HCT116 (cell line): ENCODE measurements at regions not wholly inside any gene's neighbourhood (a gene's known extent, or its start where the extent isn't known, plus 50 kb on each side); places are given as distances from the start of the nearest gene placed in this dataset.

ENCODE experiments used
- ATAC-seq: fragments of 200-7000 bp; cut with Tn5 transposase; 2 replicates; pipeline ENCODE4 v1.9.1; 2020; ENCODE audit warnings: mild to moderate bottlenecking, moderate library complexity
- BruUV-seq: library from RNA; stranded (reverse); fragments of 400-500 nt; replicated peaks from 2 replicates; lab custom pipeline; 2021; lab: Mats Ljungman, UMichigan
- CTCF ChIA-PET: fragments of 300-600 bp; sonication (Branson Sonifier 250); formaldehyde crosslinking; loops from one replicate; lab custom pipeline; 2021; ENCODE audit warnings: antibody characterized with exemption; lab: Charles Lee
- POLR2A ChIA-PET: fragments of 300-600, 350-600 bp; sonication (Branson Sonifier 250); formaldehyde crosslinking; loops from one replicate; lab custom pipeline; 2021; ENCODE audit warnings: antibody characterized with exemption; lab: Charles Lee
- RAD21 ChIA-PET, 2 experiments: fragments of 300-600 bp; sonication (Branson Sonifier 250); formaldehyde crosslinking; loops; one replicate each; lab custom pipeline; 2023; ENCODE audit warnings: low total read pairs in 2 of 2; ENCODE audit not compliant: uncharacterized antibody in 2 of 2, unreplicated experiment in 2 of 2, low non-redundant PET in 1 of 2; lab: Charles Lee
- DNase-seq: peaks from one replicate; pipeline ENCODE4 v3.0.0-alpha.2; 2010; ENCODE audit warnings: low read depth, low spot score
- H2AFZ ChIP-seq: fragments of 200-600 bp; shearing (Covaris generic), sonication (generic); 2 replicates; pipeline ENCODE4 v1.6.1; 2017; ENCODE audit warnings: low read depth, mixed run types, mixed read lengths, antibody characterized with exemption, low read length; ENCODE audit not compliant: poor library complexity, severe bottlenecking
- H3K27ac ChIP-seq: 2 replicates; pipeline ENCODE4 v1.5.1; 2012; ENCODE audit warnings: low read depth, low read length
- H3K27me3 ChIP-seq: fragments of 200-600 bp; sonication (generic); 2 replicates; pipeline ENCODE4 v1.6.1; 2016; ENCODE audit warnings: mixed run types, low read length, mixed read lengths; ENCODE audit not compliant: insufficient read depth
- H3K36me3 ChIP-seq, 2 experiments: fragments of 200-500 bp in 1 of 2; fragments of 200-600 bp in 1 of 2; sonication (Bioruptor generic) in 1 of 2; sonication (generic) in 1 of 2; 2 replicates each; pipeline versions ENCODE4 v1.5.1 to v1.6.1; 2014 to 2016; ENCODE audit warnings: low read length in 2 of 2, inconsistent platforms in 1 of 2, mixed read lengths in 1 of 2, mixed run types in 1 of 2; ENCODE audit not compliant: insufficient read depth in 2 of 2, control insufficient read depth in 1 of 2
- H3K4me1 ChIP-seq, 2 experiments: fragments of 200-600 bp in 1 of 2; sonication (generic) in 1 of 2; 2 replicates each; pipeline versions ENCODE4 v1.5.1 to v1.6.1; 2012 to 2017; ENCODE audit warnings: low read length in 2 of 2, inconsistent platforms in 1 of 2, mild to moderate bottlenecking in 1 of 2, mixed read lengths in 1 of 2, mixed run types in 1 of 2, moderate library complexity in 1 of 2; ENCODE audit not compliant: insufficient read depth in 2 of 2, control insufficient read depth in 1 of 2
- H3K4me2 ChIP-seq: fragments of 200-600 bp; sonication (generic); 2 replicates; pipeline ENCODE4 v1.6.1; 2017; ENCODE audit warnings: mixed run types, low read length, mixed read lengths
- H3K4me3 ChIP-seq, 2 experiments: fragments of 200-600 bp in 1 of 2; sonication (generic) in 1 of 2; replicated peaks in 1 of 2; 2 replicates each; pipeline ENCODE4 v1.5.1; 2011 to 2016; ENCODE audit warnings: low read length in 2 of 2, control low read depth in 1 of 2, low read depth in 1 of 2, mild to moderate bottlenecking in 1 of 2, mixed read lengths in 1 of 2, mixed run types in 1 of 2
- H3K79me2 ChIP-seq: fragments of 200-600 bp; sonication (generic); 2 replicates; pipeline ENCODE4 v1.6.1; 2017; ENCODE audit warnings: mild to moderate bottlenecking, mixed run types, low read length, moderate library complexity, mixed read lengths; ENCODE audit not compliant: insufficient read depth
- H3K9ac ChIP-seq: fragments of 200-600 bp; sonication (generic); 2 replicates; pipeline ENCODE4 v1.6.1; 2016; ENCODE audit warnings: low read length, mixed read lengths
- H3K9me2 ChIP-seq: fragments of 200-600 bp; sonication (generic), shearing (Covaris generic); 2 replicates; pipeline ENCODE4 v1.6.1; 2017; ENCODE audit warnings: mixed run types, mild to moderate bottlenecking, moderate library complexity; ENCODE audit not compliant: insufficient read depth
- H3K9me3 ChIP-seq, 2 experiments: fragments of 200-500 bp in 1 of 2; fragments of 200-600 bp in 1 of 2; sonication (Bioruptor generic) in 1 of 2; sonication (generic) in 1 of 2; 2 replicates each; pipeline ENCODE4 v1.6.1; 2014 to 2017; ENCODE audit warnings: low read length in 2 of 2, mixed read lengths in 2 of 2, inconsistent platforms in 1 of 2, low read depth in 1 of 2, mild to moderate bottlenecking in 1 of 2, mixed run types in 1 of 2, moderate library complexity in 1 of 2; ENCODE audit not compliant: control insufficient read depth in 1 of 2, insufficient read depth in 1 of 2
- H4K20me1 ChIP-seq: fragments of 200-600 bp; sonication (generic), shearing (Covaris generic); 2 replicates; pipeline ENCODE4 v1.6.1; 2017; ENCODE audit warnings: mixed run types, mild to moderate bottlenecking, moderate library complexity; ENCODE audit not compliant: insufficient read depth
- CBX3 ChIP-seq: IDR thresholded peaks from 2 replicates; pipeline ENCODE4 v1.6.1; 2012; ENCODE audit warnings: low read depth
- CTCF ChIP-seq, 3 experiments: fragments of 200-600 bp in 1 of 3; sonication (generic) in 1 of 3; IDR thresholded peaks in 2 of 3; conservative IDR thresholded peaks in 1 of 3; 2 replicates each; pipeline ENCODE4 v1.5.1; 2012 to 2017; ENCODE audit warnings: low read depth in 2 of 3, low read length in 2 of 3, antibody characterized with exemption in 1 of 3, borderline replicate concordance in 1 of 3, control low read depth in 1 of 3, mild to moderate bottlenecking in 1 of 3, mixed read lengths in 1 of 3, mixed run types in 1 of 3, moderate library complexity in 1 of 3; ENCODE audit not compliant: insufficient read depth in 1 of 3
- EGR1 ChIP-seq: IDR thresholded peaks from 2 replicates; pipeline ENCODE4 v1.6.1; 2012; ENCODE audit warnings: low read depth
- ELF1 ChIP-seq: IDR thresholded peaks from 2 replicates; pipeline ENCODE4 v1.6.1; 2012; ENCODE audit warnings: low read depth, borderline replicate concordance
- EZH2 ChIP-seq: fragments of 200-600 bp; sonication (generic); IDR thresholded peaks from 2 replicates; pipeline ENCODE4 v1.6.1; 2017; ENCODE audit warnings: antibody characterized with exemption, mixed run types
- EZH2phosphoT487 ChIP-seq: fragments of 200-600 bp; IDR thresholded peaks from 2 replicates; pipeline ENCODE4 v1.6.1; 2018; ENCODE audit warnings: antibody characterized with exemption, borderline replicate concordance
- FOSL1 ChIP-seq: IDR thresholded peaks from 2 replicates; pipeline ENCODE4 v1.6.1; 2012; ENCODE audit warnings: low read depth
- JUND ChIP-seq: IDR thresholded peaks from 2 replicates; pipeline ENCODE4 v1.6.1; 2012
- POLR2A ChIP-seq: IDR thresholded peaks from 2 replicates; pipeline ENCODE4 v1.7.0; 2011; ENCODE audit warnings: borderline replicate concordance; ENCODE audit not compliant: insufficient read depth, insufficient read length; ENCODE audit errors: extremely low read depth
- POLR2AphosphoS5 ChIP-seq: IDR thresholded peaks from 2 replicates; pipeline ENCODE4 v1.6.1; 2011; ENCODE audit warnings: mild to moderate bottlenecking, low read depth, low read length, moderate library complexity
- RAD21 ChIP-seq: IDR thresholded peaks from 2 replicates; pipeline ENCODE4 v1.6.1; 2012; ENCODE audit warnings: low read depth, mild to moderate bottlenecking
- SRF ChIP-seq: IDR thresholded peaks from 2 replicates; pipeline ENCODE4 v1.6.1; 2012; ENCODE audit warnings: low read depth
- ZNF274 ChIP-seq: fragments of 200-500 bp; sonication (Bioruptor generic); IDR thresholded peaks from 2 replicates; pipeline ENCODE4 v1.6.1; 2014; ENCODE audit warnings: mild to moderate bottlenecking, low read depth, low read length, inconsistent platforms
- intact Hi-C: fragments of 100-400 bp; cut with micrococcal nuclease; formaldehyde crosslinking; loops from 2 replicates; pipeline ENCODE4 v1.10.0; 2022
- TF ChIP-seq, protein P1 (sequence below): IDR thresholded peaks from 2 replicates; pipeline ENCODE4 v1.6.1; 2012
- TF ChIP-seq, protein P2 (sequence below): IDR thresholded peaks from 2 replicates; pipeline ENCODE4 v1.6.1; 2011; ENCODE audit warnings: mild to moderate bottlenecking, low read length, moderate library complexity; ENCODE audit not compliant: insufficient replicate concordance; ENCODE audit errors: extremely low read depth

DNA sequence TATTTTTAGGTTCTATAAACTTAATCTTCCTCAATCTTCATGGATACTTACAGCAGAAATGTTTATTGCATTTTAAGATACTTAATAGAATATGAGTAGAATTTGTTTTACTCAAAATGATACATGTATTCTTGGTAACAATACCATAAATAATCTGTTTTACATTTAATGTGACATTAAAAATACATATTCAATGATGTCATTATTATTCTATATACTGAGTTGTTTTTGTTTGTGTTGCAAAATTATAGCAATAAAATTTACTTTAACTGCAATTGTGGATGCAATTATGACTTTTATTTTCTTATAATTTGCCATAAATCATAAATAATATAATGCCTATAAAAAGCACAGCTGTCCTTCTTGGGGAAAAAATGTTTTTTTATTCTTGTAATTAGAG is 275.9 kb upstream of the CCNG1 start (continued):
- TF ChIP-seq CTCF (IDR thresholded peaks at IDR 0.05 in 2 of 3, conservative IDR thresholded peaks at IDR 0.05 in 1 of 3; ENCODE audit: borderline replicate concordance in 1 of 3, insufficient read depth in 1 of 3, low read depth in 2 of 3, low read length in 2 of 3) (no peak), CBX3 (no peak), ZNF274 (no peak)
- TF ChIP-seq, all 23 proteins: peak for 0

DNA sequence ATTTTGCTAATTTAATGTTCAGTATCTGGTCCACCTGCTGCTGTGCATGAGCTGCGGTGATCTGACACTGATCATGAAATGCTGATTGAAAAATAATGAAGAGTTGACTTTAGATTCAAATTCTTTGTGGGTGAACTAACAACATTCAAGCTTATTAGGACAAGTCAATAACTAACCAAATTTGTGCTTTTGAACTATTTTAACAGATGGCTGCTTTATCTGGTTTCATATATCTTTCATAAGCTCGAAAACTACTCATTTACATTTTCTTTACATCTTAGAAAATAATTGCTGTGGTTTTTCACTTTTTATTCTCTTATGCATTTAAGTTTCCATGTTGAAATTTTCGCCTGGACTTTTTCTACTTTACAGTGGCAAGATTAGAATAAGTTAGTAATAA is 274.8 kb upstream of the CCNG1 start:
- no peaks in the 10 kb centered on the region for H3K27me3 ChIP-seq
- no TSS peak for BruUV-seq
- H3K27ac ChIP-seq, result no peak overlapping the region
- no peak overlapping the region for H3K9ac ChIP-seq
- no peak overlapping the region for H3K4me3 ChIP-seq
- no peaks in the 10 kb centered on the region for H3K79me2 ChIP-seq
- TF ChIP-seq POLR2A, result no peak
- TF ChIP-seq, protein P1, sequence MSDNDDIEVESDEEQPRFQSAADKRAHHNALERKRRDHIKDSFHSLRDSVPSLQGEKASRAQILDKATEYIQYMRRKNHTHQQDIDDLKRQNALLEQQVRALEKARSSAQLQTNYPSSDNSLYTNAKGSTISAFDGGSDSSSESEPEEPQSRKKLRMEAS, result no peak
- no peak for TF ChIP-seq EZH2phosphoT487
- TF ChIP-seq, protein P2, sequence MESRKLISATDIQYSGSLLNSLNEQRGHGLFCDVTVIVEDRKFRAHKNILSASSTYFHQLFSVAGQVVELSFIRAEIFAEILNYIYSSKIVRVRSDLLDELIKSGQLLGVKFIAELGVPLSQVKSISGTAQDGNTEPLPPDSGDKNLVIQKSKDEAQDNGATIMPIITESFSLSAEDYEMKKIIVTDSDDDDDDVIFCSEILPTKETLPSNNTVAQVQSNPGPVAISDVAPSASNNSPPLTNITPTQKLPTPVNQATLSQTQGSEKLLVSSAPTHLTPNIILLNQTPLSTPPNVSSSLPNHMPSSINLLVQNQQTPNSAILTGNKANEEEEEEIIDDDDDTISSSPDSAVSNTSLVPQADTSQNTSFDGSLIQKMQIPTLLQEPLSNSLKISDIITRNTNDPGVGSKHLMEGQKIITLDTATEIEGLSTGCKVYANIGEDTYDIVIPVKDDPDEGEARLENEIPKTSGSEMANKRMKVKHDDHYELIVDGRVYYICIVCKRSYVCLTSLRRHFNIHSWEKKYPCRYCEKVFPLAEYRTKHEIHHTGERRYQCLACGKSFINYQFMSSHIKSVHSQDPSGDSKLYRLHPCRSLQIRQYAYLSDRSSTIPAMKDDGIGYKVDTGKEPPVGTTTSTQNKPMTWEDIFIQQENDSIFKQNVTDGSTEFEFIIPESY, result no peak
- no peak for TF ChIP-seq SRF
- no peak for TF ChIP-seq ELF1
- TF ChIP-seq JUND, result no peak
- TF ChIP-seq EZH2, result no peak
- no peak for TF ChIP-seq RAD21
- no peak for TF ChIP-seq FOSL1
- TF ChIP-seq POLR2AphosphoS5, result no peak
- TF ChIP-seq EGR1, result no peak
- TF ChIP-seq, all 23 proteins: peak for 0
- CTCF ChIA-PET, result no interaction called here
- H2AFZ ChIP-seq, result no peak overlapping the region
- DNase-seq (no peak), ATAC-seq (no peak)
- H3K4me2 ChIP-seq, result no peak overlapping the region
- POLR2A ChIA-PET, result no interaction called here
- intact Hi-C loops, result no loop called here
- RAD21 ChIA-PET, result no interaction called here
- H4K20me1 ChIP-seq, result no peaks in the 10 kb centered on the region
- no peaks in the 10 kb centered on the region for H3K36me3 ChIP-seq
- H3K9me2 ChIP-seq, result no peaks in the 10 kb centered on the region
- H3K4me1 ChIP-seq, result no peaks in the 10 kb centered on the region
- no peaks in the 10 kb centered on the region for H3K9me3 ChIP-seq
